Natural killer cell (primary cell): ENCODE measurements at regions not wholly inside any gene's neighbourhood (a gene's known extent, or its start where the extent isn't known, plus 50 kb on each side); places are given as distances from the start of the nearest gene placed in this dataset.

Experiments used
- ATAC-seq, 3 donors: fragments of 150-1000 bp in 2 of 3; fragments of 200-7000 bp in 1 of 3; cut with Tn5 transposase; 1 replicate in 1 of 3; 2 replicates in 2 of 3; pipeline ENCODE4 v1.10.0; 2021; ENCODE audit warnings: mild to moderate bottlenecking in 2 of 3, moderate library complexity in 2 of 3
- DNase-seq, 2 donors: peaks; one replicate each; pipeline versions ENCODE4 v3.0.0 to v3.0.0-alpha.2; 2013 to 2021; ENCODE audit warnings: mixed read lengths in 1 of 2
- H3K27ac ChIP-seq: one replicate; pipeline ENCODE4 v1.5.1; 2013; ENCODE audit warnings: mild to moderate bottlenecking, low read length
- H3K27me3 ChIP-seq: one replicate; pipeline ENCODE4 v1.6.1; 2013; ENCODE audit warnings: low read length; ENCODE audit not compliant: control insufficient read depth, insufficient read depth
- H3K36me3 ChIP-seq: one replicate; pipeline ENCODE4 v1.6.1; 2013; ENCODE audit warnings: low read length; ENCODE audit not compliant: control insufficient read depth, insufficient read depth
- H3K4me1 ChIP-seq: one replicate; pipeline ENCODE4 v1.6.1; 2013; ENCODE audit warnings: low read length; ENCODE audit not compliant: control insufficient read depth, insufficient read depth
- H3K4me3 ChIP-seq: one replicate; pipeline ENCODE4 v1.5.1; 2013; ENCODE audit warnings: low read length
- H3K9me3 ChIP-seq: one replicate; pipeline ENCODE4 v1.6.1; 2013; ENCODE audit warnings: low read length; ENCODE audit not compliant: control insufficient read depth, insufficient read depth
- H3K27ac Mint-ChIP-seq, 2 donors: one replicate each; pipeline ENCODE4 v1.8.0; 2022; ENCODE audit warnings: mild to moderate bottlenecking in 2 of 2, mixed read lengths in 2 of 2, moderate library complexity in 1 of 2
- H3K27me3 Mint-ChIP-seq, 2 donors: one replicate each; pipeline ENCODE4 v1.8.0; 2022; ENCODE audit warnings: low read depth in 2 of 2, mixed read lengths in 2 of 2
- H3K36me3 Mint-ChIP-seq: one replicate; pipeline ENCODE4 v1.8.0; 2022; ENCODE audit warnings: mixed read lengths
- H3K4me1 Mint-ChIP-seq, 2 donors: one replicate each; pipeline ENCODE4 v1.8.0; 2022; ENCODE audit warnings: mixed read lengths in 2 of 2
- H3K4me3 Mint-ChIP-seq: one replicate; pipeline ENCODE4 v1.8.0; 2022; ENCODE audit warnings: mild to moderate bottlenecking, moderate library complexity, mixed read lengths
- H3K9me3 Mint-ChIP-seq, 2 donors: one replicate each; pipeline ENCODE4 v1.8.0; 2022; ENCODE audit warnings: mixed read lengths in 2 of 2
- WGBS: methylation state at CpG from one replicate; pipeline ENCODE4 v1.1.7; 2013; ENCODE audit warnings: missing lambda C conversion rate; ENCODE audit not compliant: insufficient coverage; 5-methylcytosine and 5-hydroxymethylcytosine counted together
- intact Hi-C: fragments of 100-400 bp; cut with micrococcal nuclease; formaldehyde crosslinking; loops from one replicate; pipeline ENCODE4 v1.14.2; 2022
- TF ChIP-seq, protein P1 (sequence below): fragments of 200-600 bp; IDR thresholded peaks from one replicate; pipeline ENCODE4 v1.8.0; 2022; ENCODE audit warnings: antibody characterized with exemption

DNA sequence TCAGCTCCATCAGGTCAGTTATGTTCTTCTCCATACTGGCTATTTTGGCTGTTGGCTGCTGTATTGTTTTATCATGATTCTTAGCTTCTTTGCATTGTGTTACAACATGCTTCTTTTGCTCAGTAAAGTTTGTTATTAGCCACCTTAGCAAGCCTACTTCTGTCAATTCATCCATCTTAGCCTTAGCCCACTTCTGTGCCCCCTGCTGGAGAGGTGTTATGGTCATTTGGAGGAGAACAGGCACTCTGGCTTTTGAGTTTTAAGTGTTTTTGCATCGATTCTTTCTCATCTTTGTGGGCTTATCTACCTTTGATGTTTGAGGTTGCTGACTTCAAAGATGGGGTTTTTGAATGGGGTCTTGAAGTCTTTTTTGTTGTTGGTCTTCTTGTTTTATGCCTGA, 204.6 kb upstream of the FOXP2 start:
- WGBS: 25% methylated on average over 1 of the region's 1 CpG
- Mint-ChIP-seq H3K4me1 (no peaks in the 10 kb centered on the region), H3K9me3 (peaks cover 8 to 11% of the 10 kb centered on the region in 2 donors), H3K27me3 (no peaks in the 10 kb centered on the region), H3K4me3 (no peak overlapping the region), H3K27ac (no peak overlapping the region), H3K36me3 (no peaks in the 10 kb centered on the region)
- no peak overlapping the region for H3K27ac ChIP-seq
- H3K9me3 ChIP-seq: peaks cover 4% of the 10 kb centered on the region
- no peaks in the 10 kb centered on the region for H3K36me3 ChIP-seq
- DNase-seq (no peak), ATAC-seq (no peak)
- intact Hi-C loops: no loop called here
- TF ChIP-seq, protein P1, sequence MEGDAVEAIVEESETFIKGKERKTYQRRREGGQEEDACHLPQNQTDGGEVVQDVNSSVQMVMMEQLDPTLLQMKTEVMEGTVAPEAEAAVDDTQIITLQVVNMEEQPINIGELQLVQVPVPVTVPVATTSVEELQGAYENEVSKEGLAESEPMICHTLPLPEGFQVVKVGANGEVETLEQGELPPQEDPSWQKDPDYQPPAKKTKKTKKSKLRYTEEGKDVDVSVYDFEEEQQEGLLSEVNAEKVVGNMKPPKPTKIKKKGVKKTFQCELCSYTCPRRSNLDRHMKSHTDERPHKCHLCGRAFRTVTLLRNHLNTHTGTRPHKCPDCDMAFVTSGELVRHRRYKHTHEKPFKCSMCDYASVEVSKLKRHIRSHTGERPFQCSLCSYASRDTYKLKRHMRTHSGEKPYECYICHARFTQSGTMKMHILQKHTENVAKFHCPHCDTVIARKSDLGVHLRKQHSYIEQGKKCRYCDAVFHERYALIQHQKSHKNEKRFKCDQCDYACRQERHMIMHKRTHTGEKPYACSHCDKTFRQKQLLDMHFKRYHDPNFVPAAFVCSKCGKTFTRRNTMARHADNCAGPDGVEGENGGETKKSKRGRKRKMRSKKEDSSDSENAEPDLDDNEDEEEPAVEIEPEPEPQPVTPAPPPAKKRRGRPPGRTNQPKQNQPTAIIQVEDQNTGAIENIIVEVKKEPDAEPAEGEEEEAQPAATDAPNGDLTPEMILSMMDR: no peak
- H3K27me3 ChIP-seq: no peaks in the 10 kb centered on the region
- no peak overlapping the region for H3K4me3 ChIP-seq
- no peaks in the 10 kb centered on the region for H3K4me1 ChIP-seq

DNA sequence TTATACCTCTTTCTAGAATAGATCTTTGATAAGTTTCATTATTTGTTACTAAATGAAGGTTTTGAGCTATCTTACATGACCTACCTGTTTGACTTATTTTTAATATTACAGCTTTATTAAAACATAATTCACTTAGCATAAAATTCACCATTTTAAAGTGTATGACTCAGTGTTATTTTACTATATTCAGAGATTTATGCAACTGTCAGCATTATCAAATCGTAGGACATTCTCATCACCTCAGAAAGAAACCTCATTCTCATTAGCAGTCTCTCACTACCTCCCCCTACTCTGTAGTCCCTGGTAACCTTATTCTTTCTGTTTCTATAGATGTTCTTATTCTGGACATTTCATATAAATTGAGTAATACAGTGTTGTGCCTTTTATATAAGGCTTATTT, 207.9 kb upstream of the FOXP2 start:
- Mint-ChIP-seq H3K9me3 (peaks cover 11% of the 10 kb centered on the region in 2 donors), H3K4me1 (no peaks in the 10 kb centered on the region), H3K36me3 (no peaks in the 10 kb centered on the region), H3K27me3 (no peaks in the 10 kb centered on the region), H3K4me3 (no peak overlapping the region), H3K27ac (no peak overlapping the region)
- H3K9me3 ChIP-seq: peaks cover 4% of the 10 kb centered on the region
- no peak for ATAC-seq
- no peak overlapping the region for H3K4me3 ChIP-seq
- TF ChIP-seq, protein P1: no peak
- no peaks in the 10 kb centered on the region for H3K36me3 ChIP-seq
- no peaks in the 10 kb centered on the region for H3K4me1 ChIP-seq
- no peak for DNase-seq
- intact Hi-C loops: no loop called here
- H3K27ac ChIP-seq: no peak overlapping the region
- no CpG with 5 or more reads among the region's 1 CpG for WGBS
- no peaks in the 10 kb centered on the region for H3K27me3 ChIP-seq

DNA sequence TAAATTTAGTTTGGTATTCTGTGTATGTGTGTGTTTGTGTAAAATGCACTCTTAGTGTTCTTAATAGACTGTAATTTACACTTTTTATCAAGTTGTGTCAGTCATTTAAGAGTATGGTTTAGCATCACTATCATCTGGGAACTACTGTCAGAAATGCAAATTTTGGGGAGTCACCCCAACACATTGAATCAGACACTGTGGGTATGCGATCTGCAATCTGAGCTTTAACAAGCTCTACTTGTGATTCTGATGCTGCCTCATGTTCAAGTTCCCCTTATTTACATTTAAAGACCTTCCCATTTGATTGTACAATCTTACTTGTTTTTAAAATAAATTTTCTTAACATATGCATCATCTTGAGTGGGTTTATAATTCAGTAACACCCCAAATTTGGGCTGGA, 218.1 kb upstream of the FOXP2 start:
- no peak overlapping the region for H3K4me3 ChIP-seq
- no peaks in the 10 kb centered on the region for H3K27me3 ChIP-seq
- no peak overlapping the region for H3K27ac ChIP-seq
- Mint-ChIP-seq H3K27me3 (no peaks in the 10 kb centered on the region), H3K9me3 (peaks cover 2 to 11% of the 10 kb centered on the region in 2 donors), H3K4me3 (no peak overlapping the region), H3K4me1 (no peaks in the 10 kb centered on the region), H3K27ac (no peak overlapping the region), H3K36me3 (no peaks in the 10 kb centered on the region)
- intact Hi-C loops: no loop called here
- no peak for ATAC-seq
- DNase-seq: no peak
- TF ChIP-seq, protein P1: no peak
- no peaks in the 10 kb centered on the region for H3K4me1 ChIP-seq
- no peaks in the 10 kb centered on the region for H3K9me3 ChIP-seq
- WGBS: 94% methylated on average over 1 of the region's 1 CpG
- no peaks in the 10 kb centered on the region for H3K36me3 ChIP-seq

DNA sequence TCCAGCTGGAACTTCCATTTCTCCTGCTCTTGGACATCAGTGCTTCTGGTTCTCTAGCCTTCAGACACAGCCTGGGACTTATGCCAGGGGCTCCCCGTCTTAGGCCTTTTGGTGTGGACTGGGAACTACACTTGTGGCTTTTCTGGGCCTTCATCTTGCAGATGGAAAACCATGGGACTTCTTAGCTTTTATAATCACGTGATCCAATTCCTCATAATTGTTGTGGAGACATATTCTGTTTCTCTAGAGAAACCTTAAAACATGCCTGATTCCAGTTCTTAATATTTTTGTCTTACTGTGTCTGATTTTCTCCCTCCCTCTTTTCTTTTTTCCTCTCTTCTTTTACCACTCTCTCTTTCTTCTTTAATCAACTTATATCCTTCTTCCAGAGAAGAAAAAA, 224.2 kb upstream of the FOXP2 start:
- H3K4me1 Mint-ChIP-seq: no peaks in the 10 kb centered on the region
- Histone ChIP-seq H3K27me3 (no peaks in the 10 kb centered on the region), H3K4me1 (no peaks in the 10 kb centered on the region), H3K36me3 (no peaks in the 10 kb centered on the region), H3K9me3 (no peaks in the 10 kb centered on the region), H3K27ac (no peak overlapping the region), H3K4me3 (no peak overlapping the region)
- H3K36me3 Mint-ChIP-seq: no peaks in the 10 kb centered on the region
- 62% methylated on average over 2 of the region's 2 CpGs for WGBS
- no peak overlapping the region for H3K27ac Mint-ChIP-seq
- TF ChIP-seq, protein P1: no peak
- intact Hi-C loops: no loop called here
- H3K9me3 Mint-ChIP-seq: peaks cover 4 to 15% of the 10 kb centered on the region in 2 donors
- ATAC-seq (no peak), DNase-seq (no peak)
- no peak overlapping the region for H3K4me3 Mint-ChIP-seq
- no peaks in the 10 kb centered on the region for H3K27me3 Mint-ChIP-seq
